Right renal cortex interstitium (tissue), 3 donors: ENCODE measurements at regions not wholly inside any gene's neighbourhood (a gene's known extent, or its start where the extent isn't known, plus 50 kb on each side); places are given as distances from the start of the nearest gene placed in this dataset.

Source experiments
- DNase-seq, 3 donors: peaks; one replicate each; pipeline ENCODE4 v3.0.0-alpha.2; 2013; ENCODE audit warnings: low read depth in 3 of 3, low spot score in 2 of 3

DNA sequence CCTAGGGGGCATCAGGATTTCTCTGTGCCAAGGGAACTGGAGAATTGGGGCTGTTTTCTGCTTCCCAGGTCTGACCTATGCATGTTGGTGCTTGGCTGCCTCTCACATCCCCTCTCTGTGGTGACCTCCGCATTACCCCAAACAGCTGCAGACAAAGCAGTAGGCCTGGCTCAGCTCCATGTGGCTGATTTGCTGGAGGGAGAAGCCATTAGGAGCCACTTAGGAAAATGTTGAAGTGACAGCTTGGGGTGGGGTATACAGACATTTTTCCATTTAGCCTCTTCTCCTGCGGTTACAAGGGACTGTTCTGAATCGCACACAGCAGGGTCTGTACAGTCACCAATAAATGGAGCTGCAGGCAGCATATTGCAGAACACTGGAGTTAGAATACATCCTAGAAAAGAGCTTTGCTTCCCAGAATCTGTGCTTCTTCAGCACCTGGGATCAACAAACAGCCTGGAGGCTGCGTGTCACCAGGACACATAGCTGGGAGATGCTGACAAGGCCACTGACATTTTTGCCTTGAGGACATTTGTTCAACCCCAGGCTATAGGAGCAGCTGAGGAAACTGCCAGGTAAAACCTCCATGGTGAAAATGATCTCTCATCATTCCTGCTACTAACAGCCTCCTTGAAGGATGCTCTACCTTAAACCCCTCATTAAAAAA, 335.3 kb downstream of the DIRAS2 start:
- DNase-seq: peak in 2 of 3 donors; percentile 51 to 58

DNA sequence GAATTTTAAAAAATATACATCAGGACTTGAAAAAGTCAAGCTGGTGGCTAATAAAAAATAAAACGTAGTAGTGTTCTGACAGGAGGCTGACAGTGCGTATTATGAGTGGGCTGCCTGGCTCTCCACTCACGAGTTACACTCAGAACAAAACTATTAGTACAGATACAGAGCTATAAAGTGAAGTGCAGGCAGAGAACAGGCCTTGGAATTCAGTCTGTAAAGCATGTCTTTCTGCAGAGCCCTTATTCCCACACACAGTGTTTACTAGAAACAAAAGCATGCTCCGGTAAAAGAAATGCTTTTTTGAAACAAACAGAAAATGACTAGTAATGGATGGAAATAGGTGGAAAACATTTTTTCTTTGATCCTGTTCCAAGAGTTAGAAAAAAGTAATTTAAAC, 334.7 kb downstream of the DIRAS2 start:
- no peak for DNase-seq

DNA sequence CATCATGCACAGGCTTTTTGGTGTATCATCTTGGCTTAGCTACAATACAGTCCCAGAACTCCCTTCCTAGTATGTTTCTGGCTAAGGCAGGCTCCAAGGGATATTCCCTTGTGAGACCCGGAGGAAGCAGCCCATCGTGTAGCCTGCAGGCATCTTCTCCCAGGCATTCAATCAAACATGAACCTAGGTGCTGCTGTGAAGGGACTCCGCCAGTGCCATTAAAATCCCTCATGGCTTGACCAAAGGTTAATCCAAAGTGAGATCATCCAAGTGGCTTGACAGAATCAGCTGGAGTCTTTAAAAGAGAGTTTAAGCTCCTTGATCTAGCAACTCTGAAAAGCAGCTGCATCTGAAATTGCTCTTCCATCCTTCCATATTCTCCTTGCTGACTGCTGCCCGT, 333.9 kb downstream of the DIRAS2 start:
- no peak for DNase-seq

DNA sequence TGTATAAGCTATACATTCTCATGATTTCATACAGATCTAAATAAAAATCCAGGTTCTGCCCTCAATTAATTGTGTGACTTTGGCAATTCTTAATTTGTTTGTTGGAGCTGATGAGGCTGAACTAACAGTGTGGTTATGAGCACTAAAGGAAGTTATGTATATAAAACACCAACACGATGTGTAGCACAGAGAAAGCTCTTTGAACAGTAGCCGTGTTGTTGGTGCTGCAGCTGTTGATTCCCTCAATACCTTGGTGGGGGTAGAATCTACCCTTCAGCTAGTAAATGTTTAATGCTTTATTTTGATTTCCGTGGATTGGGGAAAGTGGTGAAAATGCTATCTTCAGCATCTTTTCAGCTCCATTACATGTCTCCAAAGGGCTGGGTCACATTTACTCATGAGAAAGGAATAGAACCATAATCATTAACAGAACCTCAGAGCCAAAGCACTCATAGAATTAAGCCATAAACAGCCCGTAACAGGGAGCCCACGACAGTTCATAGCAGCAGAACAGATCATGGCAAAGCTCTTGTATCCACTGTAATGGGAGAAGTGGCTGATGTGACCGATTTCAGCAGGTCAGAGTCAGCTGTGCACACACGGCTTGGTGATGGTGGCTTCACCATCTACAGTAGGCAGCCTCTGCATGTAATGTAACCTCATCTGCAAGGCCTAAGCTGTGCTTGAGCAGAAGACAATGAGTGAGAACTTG, 332.7 kb downstream of the DIRAS2 start:
- DNase-seq: peak in 1 of 3 donors; percentile 34

DNA sequence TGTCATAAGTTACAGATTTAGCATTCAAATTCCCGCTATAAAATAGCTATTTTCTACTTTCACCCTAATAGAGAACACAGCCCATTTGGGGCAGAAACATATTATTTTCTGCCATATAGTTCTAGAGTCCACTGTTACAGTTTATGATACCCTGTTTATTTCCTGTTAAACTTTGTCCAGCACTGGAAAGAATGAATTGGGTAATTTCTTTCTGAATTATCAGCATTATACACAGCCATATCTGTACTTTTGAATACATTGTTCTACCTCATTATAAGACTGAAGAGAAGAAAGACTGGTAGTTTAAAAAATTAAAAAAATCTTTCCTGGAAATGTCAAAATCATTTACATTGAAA, 332.1 kb downstream of the DIRAS2 start:
- DNase-seq: no peak

DNA sequence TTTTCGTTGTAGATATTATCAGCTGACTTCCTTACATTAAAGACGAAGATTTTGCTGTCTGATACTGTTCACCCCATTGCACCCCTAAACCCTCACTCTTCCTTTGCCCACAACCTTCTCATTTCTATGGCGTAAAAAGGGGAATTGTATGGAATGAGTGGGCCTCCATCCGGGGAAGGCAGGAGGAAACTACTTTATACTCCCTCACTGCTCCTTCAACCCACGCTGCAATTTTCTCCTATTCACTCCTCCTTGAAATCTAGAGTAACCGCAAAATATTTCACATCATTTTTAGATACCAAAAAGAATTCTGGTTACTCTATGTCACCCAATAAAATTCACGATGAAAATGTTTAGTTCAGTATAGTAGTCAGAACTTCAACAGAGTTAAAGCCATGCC, 330.8 kb downstream of the DIRAS2 start:
- no peak for DNase-seq

DNA sequence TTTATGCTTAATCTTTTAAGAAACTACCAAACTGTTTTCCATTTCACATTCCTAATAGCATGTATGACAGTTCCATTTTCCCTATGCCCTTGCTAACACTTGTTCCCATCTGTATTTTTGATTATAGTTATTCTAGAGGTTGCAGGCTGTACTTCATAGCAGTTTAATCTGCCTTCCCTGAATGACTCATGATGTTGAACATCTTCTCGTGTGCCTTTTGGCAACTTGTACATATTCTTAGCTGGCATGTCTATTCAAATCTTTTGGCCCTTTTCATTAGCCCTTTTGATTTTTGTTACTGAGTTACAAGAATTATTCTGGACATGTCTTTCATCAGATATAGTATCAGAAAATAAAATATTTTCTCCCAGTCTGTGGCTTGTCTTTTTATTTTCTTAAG, 320.3 kb downstream of the DIRAS2 start:
- no peak for DNase-seq

DNA sequence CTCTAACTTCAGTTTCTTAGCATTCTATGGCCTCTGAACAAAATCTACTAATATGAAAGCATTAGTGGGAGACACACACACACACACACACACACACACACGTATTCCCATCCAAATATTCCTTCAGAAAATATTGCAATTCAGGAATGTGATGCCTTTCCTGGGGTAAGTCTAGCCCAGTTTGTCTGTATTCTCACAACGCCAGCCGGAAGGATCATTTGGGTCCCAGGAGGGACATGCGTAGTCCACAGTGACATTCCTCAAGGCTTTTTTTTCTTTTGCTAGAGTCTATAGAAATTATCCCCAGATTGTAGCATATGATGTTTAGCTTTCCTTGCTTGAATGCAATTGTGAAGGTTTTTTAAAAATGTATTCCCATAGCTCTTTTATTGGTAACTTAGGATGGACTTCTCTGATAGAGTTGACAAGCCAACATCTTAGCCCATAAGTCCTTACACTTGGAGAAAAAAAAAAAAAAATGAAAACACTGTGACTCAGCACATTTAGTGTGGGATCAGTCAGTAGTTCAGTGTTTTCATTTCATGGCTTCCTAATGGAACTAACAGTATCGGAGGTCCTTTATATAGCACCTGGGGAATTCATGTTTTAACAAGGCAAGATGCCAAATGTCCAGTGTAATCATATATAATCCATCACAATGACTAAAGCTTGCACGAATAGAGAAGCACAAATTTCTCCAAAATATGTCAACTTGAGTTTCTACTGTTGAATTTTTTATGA, 316.5 kb downstream of the DIRAS2 start:
- no peak for DNase-seq

DNA sequence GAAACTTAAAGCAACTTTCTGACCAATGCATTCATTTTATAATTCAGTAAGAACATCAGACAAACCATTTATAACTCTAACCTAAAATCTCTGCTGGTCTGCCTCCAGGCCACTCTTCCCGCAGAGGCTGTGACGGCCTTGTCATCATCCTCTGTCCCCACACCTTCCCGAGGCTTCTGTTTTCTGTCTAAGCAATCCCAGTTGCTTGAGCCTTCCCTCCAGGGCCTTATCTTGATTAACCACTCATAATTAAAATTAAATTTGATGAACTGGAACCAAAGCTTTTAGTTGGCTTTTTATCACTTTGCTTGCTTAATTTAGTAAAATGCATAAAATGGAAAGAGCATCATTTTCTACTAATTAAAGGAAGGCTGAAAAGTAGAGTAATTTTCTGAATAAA, 312.4 kb downstream of the DIRAS2 start:
- no peak for DNase-seq

DNA sequence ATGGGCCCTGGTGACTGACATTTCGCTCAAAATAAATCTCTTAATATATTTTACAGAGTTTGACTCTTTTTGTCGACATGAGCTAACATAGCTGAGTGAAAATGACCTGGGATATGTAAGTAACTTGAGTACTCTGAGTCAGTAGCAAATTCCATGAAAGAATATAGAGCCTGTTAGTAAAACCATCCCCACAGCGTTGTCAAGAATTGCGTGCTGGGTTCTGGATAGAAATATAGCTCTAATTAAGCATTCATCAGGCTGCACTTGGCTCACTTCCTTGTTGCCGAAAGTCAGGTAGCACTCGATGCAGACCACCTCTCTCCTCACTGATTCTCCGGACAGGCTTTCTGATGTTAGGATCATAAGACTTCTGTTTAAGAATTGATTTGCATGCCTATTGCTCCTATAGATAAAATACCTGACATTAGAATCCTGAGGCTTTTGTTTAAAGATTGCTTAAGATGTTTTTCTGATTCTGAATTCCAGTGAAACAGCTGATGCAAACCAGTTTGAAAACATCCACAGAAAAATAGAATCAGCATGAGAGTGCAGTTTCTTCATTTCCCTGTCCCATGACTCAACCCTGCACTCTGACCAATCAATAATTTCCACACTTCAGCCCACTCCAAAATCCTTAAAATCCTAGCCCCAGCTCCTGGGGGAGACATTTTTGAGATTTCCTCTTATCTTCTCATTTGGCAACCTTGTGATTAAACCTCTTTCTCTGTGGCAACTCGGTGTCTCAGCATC, 310.6 kb downstream of the DIRAS2 start:
- no peak for DNase-seq

DNA sequence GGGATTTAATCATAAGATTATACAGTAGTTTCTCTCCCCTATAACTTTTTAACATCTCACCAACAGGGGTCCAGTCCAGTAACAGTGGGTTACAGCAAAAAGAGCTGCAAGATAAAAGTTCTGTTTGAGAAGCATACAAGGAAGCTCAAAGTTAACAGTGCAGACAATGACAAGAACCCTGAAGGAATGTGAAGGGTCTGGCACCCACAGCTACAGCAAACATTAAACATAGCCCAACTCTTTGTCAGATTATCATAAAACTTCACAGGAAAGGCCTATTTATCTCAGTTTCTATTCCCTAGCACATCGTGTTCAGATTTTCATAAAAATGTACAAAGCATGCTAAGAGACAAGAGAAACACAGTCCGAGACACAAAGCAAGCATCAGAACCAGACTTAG, 309.4 kb downstream of the DIRAS2 start:
- DNase-seq: no peak

DNA sequence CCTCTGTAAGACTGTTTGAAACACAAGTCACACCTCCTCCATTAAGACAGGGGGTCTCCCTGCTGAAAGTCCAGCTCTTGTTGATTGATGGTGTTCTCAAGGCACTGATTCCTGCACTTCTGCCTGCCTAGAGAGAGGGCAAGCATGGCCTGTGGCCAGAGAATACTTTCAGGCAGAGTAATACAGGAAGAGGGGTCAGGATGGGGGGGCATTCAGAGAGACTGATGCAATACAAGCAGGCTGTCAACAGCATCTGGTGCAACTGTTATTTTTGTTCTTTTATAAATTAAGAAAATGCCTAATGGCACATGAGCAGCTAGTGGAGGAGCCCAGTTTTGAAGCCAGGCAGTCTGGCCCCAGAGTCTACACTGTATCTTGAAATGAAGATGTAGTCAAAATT, 302.2 kb downstream of the DIRAS2 start:
- no peak for DNase-seq

DNA sequence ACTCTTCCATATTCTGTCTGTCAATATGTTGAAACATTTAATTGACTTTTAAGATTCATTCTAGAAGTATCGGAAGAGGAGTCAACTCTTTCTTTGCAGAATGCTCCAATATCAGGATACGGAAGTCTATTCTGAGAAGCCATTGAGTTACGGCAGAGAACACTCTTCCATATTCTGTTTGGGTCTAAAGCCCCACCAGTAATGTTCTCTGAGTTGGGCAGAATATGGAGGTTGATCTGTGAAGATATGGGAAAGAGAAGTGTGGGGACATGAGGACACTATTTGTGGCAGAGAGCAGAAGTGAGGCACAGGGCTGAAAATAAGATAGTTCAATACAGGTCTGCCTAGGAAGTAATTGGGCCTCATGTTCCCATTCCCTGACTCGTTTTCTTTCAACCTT, 300.0 kb downstream of the DIRAS2 start:
- DNase-seq: no peak

DNA sequence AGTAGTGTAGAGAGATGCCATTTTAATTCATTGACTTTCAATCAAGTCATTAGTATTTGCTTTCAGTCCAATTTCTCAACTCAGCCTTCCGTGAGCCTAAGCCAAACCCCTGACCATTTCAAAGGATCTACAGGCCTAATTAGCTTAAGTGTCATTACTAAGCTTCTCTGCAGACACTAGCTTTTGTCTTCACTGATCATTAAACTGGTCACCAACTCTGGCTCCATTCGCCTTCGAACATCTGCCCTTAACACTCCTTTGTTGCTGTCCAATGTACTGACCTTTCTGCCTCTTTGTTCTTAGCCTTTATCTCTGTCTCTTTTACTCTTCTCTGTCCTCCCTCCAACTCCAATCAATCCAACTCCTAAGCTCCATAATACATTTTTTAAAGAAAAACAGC, 299.3 kb downstream of the DIRAS2 start:
- no peak for DNase-seq

DNA sequence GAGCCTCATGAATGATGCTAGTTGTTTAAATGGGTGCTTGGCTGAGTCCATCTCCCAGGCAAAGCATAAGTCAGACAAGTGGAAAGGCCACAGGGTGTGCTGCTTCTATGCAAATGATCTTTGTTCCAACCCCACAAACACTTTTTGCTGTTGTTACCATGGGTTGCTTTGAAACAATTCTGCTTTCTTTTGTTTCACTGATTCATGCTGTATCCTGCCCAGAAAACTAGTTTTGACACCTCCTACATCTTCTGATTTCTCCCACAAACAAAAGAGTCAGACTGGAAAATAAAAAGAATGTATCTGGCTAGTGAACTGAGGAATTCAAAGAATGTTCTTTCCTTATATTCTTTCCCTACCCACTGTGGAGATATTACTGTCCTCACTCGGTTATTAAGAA, 298.6 kb downstream of the DIRAS2 start:
- no peak for DNase-seq

DNA sequence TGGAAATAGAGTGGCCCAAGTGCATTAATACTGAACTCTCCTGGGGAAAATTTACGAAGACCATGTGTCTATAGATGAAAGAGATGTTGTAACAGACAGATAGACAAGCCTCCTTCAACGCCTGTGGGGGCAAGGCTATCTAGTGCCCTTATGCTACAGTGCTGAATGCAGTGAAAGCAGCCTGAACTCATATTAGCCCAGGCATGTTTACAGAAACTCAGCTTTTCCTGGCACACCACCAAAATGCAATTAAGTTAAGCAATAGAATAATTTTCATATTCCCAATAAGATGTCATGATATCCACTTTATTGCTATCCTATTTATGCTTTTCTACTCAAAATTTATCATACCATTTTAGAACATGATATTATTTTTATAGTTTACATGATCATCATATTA, 277.0 kb downstream of the DIRAS2 start:
- DNase-seq: no peak

DNA sequence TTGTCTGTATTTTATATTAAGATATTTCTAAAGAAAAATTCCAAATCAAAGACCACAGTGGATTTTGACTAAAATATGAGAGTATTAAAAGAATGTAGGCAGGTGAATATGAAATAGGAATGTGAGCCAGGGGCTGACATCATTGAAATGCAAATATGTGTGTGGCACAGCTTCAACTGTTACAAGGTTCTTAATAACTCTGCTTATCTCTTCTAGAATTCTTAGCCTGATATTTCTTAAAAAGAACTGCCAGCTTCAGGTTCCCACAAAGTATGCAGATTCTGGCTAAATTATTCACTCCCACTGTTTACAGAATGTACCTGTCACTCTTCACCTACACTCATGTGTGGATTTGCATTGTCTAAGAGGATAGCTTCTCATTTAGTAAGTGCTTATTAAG, 274.4 kb downstream of the DIRAS2 start:
- no peak for DNase-seq

DNA sequence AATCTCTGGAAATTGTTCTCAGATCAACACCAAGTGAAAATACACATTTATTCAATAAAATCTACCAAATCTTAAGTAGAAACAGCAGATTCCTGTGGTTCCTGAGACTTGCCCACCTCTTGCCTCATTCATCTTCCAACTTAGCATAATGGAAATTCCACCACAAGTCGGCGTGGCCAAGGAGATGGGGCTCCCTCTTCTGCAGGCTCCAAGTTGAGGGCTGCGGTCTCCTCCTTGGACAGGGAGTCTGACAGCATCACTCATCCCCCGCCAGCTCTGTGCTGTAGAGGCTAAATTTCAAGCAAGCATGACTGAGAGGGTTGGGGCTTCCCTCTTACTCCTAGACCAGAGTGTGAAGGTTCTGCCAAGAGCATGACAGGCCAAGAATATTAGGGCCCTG, 273.7 kb downstream of the DIRAS2 start:
- DNase-seq: no peak

DNA sequence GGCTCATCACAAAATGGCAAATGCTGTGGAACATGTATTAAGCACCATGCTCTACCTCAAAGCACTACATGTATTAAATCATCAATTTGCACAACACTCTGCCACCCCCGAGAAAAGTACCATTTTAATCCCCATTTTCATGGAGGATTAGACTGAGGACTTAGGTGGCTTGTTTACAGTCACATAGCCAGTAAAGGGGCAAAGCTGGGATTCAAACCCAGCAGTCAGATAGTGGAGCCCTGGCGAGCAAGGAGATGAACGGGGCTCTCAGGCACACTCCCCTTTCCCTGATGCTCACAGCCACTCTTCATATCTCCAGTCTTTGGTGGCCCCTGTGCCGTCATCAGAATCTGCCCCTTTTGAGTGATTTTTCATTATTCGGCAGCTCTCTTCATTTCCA, 262.9 kb downstream of the DIRAS2 start:
- no peak for DNase-seq

DNA sequence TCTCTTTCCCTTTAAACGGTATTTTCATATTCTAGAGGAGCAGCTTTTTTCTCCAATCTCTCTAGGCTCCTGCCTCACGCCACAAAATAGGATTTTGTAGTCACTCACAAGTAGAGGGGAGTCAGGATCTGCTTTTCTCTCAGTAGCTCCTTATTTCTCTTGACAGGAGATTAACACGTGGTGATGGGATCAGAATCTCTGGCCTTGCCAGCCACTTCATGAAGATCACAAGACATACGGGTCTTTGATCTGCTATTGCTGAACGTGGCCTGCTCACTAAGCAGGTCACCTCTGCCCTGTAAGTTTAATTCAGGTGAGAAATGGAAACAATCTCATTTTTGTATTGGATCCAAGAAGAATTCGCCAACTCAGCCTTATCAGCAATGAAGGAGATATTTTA, 257.5 kb downstream of the DIRAS2 start:
- DNase-seq: no peak

DNA sequence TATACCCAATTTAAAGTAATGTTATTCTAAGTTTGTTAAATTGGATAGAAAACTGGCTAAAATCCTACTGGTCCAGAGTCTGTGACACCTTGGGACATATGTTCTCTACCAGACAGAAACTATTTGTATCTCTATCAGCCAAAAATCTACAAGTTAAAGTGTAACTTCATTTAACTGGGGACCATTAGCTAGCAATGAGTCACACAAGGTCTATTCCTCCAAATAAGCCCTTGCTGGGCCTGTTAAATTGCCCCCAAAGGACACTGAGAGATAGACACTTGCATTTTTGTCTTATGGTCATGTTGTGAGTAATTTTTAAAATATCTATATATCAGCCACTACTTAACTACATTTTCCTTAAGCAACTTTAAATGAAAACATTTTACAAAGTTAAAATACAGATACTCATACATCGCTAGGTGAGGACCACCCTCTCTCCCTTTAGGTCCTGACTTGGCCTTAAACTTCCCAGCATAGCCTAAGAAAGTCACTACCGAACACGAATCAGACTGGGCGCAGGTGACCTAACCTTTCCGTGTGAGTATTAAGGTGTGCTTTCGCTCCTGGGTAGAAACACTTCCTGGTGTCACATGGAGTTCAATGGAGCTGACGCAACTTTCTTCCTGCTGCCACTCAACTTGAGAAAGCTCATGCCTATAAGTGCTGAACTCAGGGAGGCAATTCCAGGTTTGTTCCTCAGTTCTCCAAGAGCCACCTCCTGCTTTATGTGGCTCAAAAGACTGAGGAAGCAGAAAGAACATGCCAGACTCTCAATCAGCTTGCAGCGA, 249.1 kb downstream of the DIRAS2 start:
- DNase-seq: no peak
